ENCODE measurements at regions not wholly inside any gene's neighbourhood (a gene's known extent, or its start where the extent isn't known, plus 50 kb on each side); places are given as distances from the start of the nearest gene placed in this dataset.

- Histone ChIP-seq H2AK5ac (ENCODE audit: low read length, severe bottlenecking) (no peak overlapping the region), H3K9ac (ENCODE audit: low read length) (no peak overlapping the region), H2BK120ac (ENCODE audit: low read depth, low read length) (no peak overlapping the region), H3K4me2 (ENCODE audit: low read length, poor library complexity, severe bottlenecking) (no peak overlapping the region), H2BK12ac (ENCODE audit: low read length in 2 of 2) (no peak overlapping the region), H2BK15ac (ENCODE audit: low read depth, poor library complexity, severe bottlenecking) (no peak overlapping the region), H3K27ac (ENCODE audit: low read length, poor library complexity, severe bottlenecking) (no peak overlapping the region), H3K23ac (ENCODE audit: low read length in 2 of 2) (no peak overlapping the region), H3K4ac (ENCODE audit: low read depth in 1 of 2, low read length in 2 of 2) (no peak overlapping the region), H4K8ac (ENCODE audit: low read length) (no peak overlapping the region), H3K4me1 (ENCODE audit: control insufficient read depth, insufficient read depth, low read depth, low read length) (peaks cover 3% of the 10 kb centered on the region), H3K18ac (ENCODE audit: low read depth in 1 of 2, low read length in 2 of 2) (peak overlapping the region in 1 of 2 experiments; percentile 48), H3K27me3 (ENCODE audit: control insufficient read depth in 1 of 2, insufficient read depth in 1 of 2, low read length in 2 of 2) (no peaks in the 10 kb centered on the region), H3K14ac (ENCODE audit: low read length in 2 of 2) (no peak overlapping the region), H3K9me3 (ENCODE audit: control insufficient read depth, low read length) (no peaks in the 10 kb centered on the region), H3K4me3 (ENCODE audit: insufficient read depth in 1 of 2, low read depth in 1 of 2, low read length in 2 of 2) (no peak overlapping the region), H3K36me3 (ENCODE audit: control insufficient read depth in 1 of 2, insufficient read depth in 2 of 2, low read depth in 1 of 2, low read length in 2 of 2) (no peaks in the 10 kb centered on the region), H3K79me1 (replicated peaks; ENCODE audit: low read length, poor library complexity, severe bottlenecking) (no peaks in the 10 kb centered on the region), H2BK5ac (ENCODE audit: low read depth, low read length, poor library complexity, severe bottlenecking) (no peak overlapping the region), H2AFZ (ENCODE audit: low read depth, low read length) (no peak overlapping the region), H4K91ac (ENCODE audit: low read length) (no peak overlapping the region)
- 91% methylated on average over 4 of the region's 6 CpGs for WGBS
- DNase-seq = no peak
Measured at GRCh38 chr6:149169761-149170511, 147.6 kb upstream of the TAB2 start.

DNA sequence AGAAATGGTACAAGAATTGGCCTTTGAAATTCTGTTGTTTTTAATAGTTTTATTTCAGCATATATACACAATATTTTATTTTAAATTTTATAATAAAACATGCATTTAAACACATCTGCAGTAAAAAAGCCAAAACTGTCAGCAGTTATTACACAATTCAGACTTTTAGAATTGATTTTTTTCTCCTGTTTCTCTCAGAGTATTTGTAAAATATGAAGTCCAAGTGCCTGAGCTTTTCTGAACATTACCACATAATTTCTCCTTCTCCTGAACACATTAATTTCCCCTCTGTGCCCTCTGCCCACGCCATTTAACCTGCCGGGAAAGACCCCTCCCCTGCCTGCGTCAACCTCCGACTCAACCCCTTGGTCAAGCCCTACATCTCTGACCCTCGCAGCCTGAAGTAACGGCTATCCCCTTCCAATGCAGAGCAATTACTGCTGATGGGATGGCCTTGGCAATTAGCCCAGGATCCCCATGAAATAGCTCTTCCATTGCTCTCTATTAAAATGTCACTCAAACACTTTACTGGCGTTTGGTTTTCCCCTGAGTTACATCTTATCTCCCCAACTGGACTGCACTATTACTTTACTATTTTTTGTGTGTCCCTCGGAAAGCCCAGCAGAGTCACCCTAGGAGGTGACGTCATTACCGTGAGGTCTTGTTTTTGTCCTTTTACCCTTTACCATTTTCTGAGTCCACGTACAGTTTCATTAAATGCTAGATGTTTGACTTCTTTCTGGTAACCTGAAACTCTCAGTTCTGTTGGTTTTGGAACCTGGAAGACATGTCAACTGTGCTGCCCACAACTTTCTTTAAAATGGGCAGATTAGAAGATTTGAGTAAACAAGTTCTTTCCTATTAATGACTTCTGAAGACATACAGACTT is 146.7 kb upstream of the TAB2 start:
- WGBS = 74% methylated on average over 10 of the region's 11 CpGs
- Histone ChIP-seq H4K91ac (ENCODE audit: low read length) (no peak overlapping the region), H3K79me1 (replicated peaks; ENCODE audit: low read length, poor library complexity, severe bottlenecking) (no peaks in the 10 kb centered on the region), H3K27ac (ENCODE audit: low read length, poor library complexity, severe bottlenecking) (no peak overlapping the region), H3K18ac (ENCODE audit: low read depth in 1 of 2, low read length in 2 of 2) (no peak overlapping the region), H3K9me3 (ENCODE audit: control insufficient read depth, low read length) (no peaks in the 10 kb centered on the region), H2BK120ac (ENCODE audit: low read depth, low read length) (no peak overlapping the region), H2BK15ac (ENCODE audit: low read depth, poor library complexity, severe bottlenecking) (no peak overlapping the region), H3K4me2 (ENCODE audit: low read length, poor library complexity, severe bottlenecking) (no peak overlapping the region), H3K4me1 (ENCODE audit: control insufficient read depth, insufficient read depth, low read depth, low read length) (peaks cover 3% of the 10 kb centered on the region), H3K23ac (ENCODE audit: low read length in 2 of 2) (no peak overlapping the region), H2AFZ (ENCODE audit: low read depth, low read length) (no peak overlapping the region), H2BK12ac (ENCODE audit: low read length in 2 of 2) (no peak overlapping the region), H3K4ac (ENCODE audit: low read depth in 1 of 2, low read length in 2 of 2) (no peak overlapping the region), H3K27me3 (ENCODE audit: control insufficient read depth in 1 of 2, insufficient read depth in 1 of 2, low read length in 2 of 2) (no peaks in the 10 kb centered on the region), H3K9ac (ENCODE audit: low read length) (no peak overlapping the region), H2BK5ac (ENCODE audit: low read depth, low read length, poor library complexity, severe bottlenecking) (no peak overlapping the region), H3K4me3 (ENCODE audit: insufficient read depth in 1 of 2, low read depth in 1 of 2, low read length in 2 of 2) (no peak overlapping the region), H3K36me3 (ENCODE audit: control insufficient read depth in 1 of 2, insufficient read depth in 2 of 2, low read depth in 1 of 2, low read length in 2 of 2) (no peaks in the 10 kb centered on the region), H2AK5ac (ENCODE audit: low read length, severe bottlenecking) (no peak overlapping the region), H4K8ac (ENCODE audit: low read length) (no peak overlapping the region), H3K14ac (ENCODE audit: low read length in 2 of 2) (no peak overlapping the region)
- DNase-seq = no peak

DNA sequence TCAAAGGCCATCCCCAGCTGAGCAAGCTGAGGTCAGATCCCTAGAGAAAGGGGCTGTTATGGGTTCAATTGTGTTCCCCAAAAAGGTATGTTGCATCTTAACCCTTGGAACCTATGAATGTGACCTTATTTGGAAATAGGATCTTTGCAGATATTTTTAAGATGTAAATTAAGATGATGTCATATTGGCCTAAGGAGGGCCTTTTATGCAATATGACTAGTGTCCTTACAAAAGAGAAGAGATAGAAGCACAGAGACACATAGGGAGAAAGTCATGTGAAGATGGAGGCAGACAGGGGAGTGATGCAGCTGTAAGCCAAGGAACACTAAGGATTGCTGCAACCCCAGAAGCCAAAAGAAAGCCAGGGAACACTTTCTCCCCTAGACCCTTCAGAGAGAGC is 144.3 kb upstream of the TAB2 start:
- no peak overlapping the region for H2BK15ac ChIP-seq (ENCODE audit: low read depth, poor library complexity, severe bottlenecking)
- H3K14ac ChIP-seq (ENCODE audit: low read length in 2 of 2) = no peak overlapping the region
- no peak overlapping the region for H2BK12ac ChIP-seq (ENCODE audit: low read length in 2 of 2)
- no peak overlapping the region for H3K18ac ChIP-seq (ENCODE audit: low read depth in 1 of 2, low read length in 2 of 2)
- H4K91ac ChIP-seq (ENCODE audit: low read length) = no peak overlapping the region
- no peak overlapping the region for H2BK120ac ChIP-seq (ENCODE audit: low read depth, low read length)
- H3K79me1 ChIP-seq (replicated peaks; ENCODE audit: low read length, poor library complexity, severe bottlenecking) = no peaks in the 10 kb centered on the region
- H3K4me2 ChIP-seq (ENCODE audit: low read length, poor library complexity, severe bottlenecking) = no peak overlapping the region
- H2AK5ac ChIP-seq (ENCODE audit: low read length, severe bottlenecking) = no peak overlapping the region
- no peak overlapping the region for H3K23ac ChIP-seq (ENCODE audit: low read length in 2 of 2)
- no peaks in the 10 kb centered on the region for H3K9me3 ChIP-seq (ENCODE audit: control insufficient read depth, low read length)
- no peaks in the 10 kb centered on the region for H3K36me3 ChIP-seq (ENCODE audit: control insufficient read depth in 1 of 2, insufficient read depth in 2 of 2, low read depth in 1 of 2, low read length in 2 of 2)
- H3K27me3 ChIP-seq (ENCODE audit: control insufficient read depth in 1 of 2, insufficient read depth in 1 of 2, low read length in 2 of 2) = no peaks in the 10 kb centered on the region
- H4K8ac ChIP-seq (ENCODE audit: low read length) = no peak overlapping the region
- DNase-seq = no peak
- H2AFZ ChIP-seq (ENCODE audit: low read depth, low read length) = no peak overlapping the region
- H3K27ac ChIP-seq (ENCODE audit: low read length, poor library complexity, severe bottlenecking) = no peak overlapping the region
- H2BK5ac ChIP-seq (ENCODE audit: low read depth, low read length, poor library complexity, severe bottlenecking) = no peak overlapping the region
- no peak overlapping the region for H3K9ac ChIP-seq (ENCODE audit: low read length)
- H3K4me1 ChIP-seq (ENCODE audit: control insufficient read depth, insufficient read depth, low read depth, low read length) = no peaks in the 10 kb centered on the region
- H3K4me3 ChIP-seq (ENCODE audit: insufficient read depth in 1 of 2, low read depth in 1 of 2, low read length in 2 of 2) = no peak overlapping the region
- H3K4ac ChIP-seq (ENCODE audit: low read depth in 1 of 2, low read length in 2 of 2) = no peak overlapping the region

- H2AFZ ChIP-seq (ENCODE audit: low read depth, low read length) = no peak overlapping the region
- H3K4me1 ChIP-seq (ENCODE audit: control insufficient read depth, insufficient read depth, low read depth, low read length) = no peaks in the 10 kb centered on the region
- no peaks in the 10 kb centered on the region for H3K79me1 ChIP-seq (replicated peaks; ENCODE audit: low read length, poor library complexity, severe bottlenecking)
- no peak overlapping the region for H2BK5ac ChIP-seq (ENCODE audit: low read depth, low read length, poor library complexity, severe bottlenecking)
- no peak overlapping the region for H3K4me2 ChIP-seq (ENCODE audit: low read length, poor library complexity, severe bottlenecking)
- no peaks in the 10 kb centered on the region for H3K36me3 ChIP-seq (ENCODE audit: control insufficient read depth in 1 of 2, insufficient read depth in 2 of 2, low read depth in 1 of 2, low read length in 2 of 2)
- WGBS = 100% methylated on average over 1 of the region's 1 CpG
- H3K23ac ChIP-seq (ENCODE audit: low read length in 2 of 2) = no peak overlapping the region
- no peak overlapping the region for H3K27ac ChIP-seq (ENCODE audit: low read length, poor library complexity, severe bottlenecking)
- no peak overlapping the region for H4K91ac ChIP-seq (ENCODE audit: low read length)
- H2BK120ac ChIP-seq (ENCODE audit: low read depth, low read length) = no peak overlapping the region
- no peak overlapping the region for H3K4ac ChIP-seq (ENCODE audit: low read depth in 1 of 2, low read length in 2 of 2)
- H2BK15ac ChIP-seq (ENCODE audit: low read depth, poor library complexity, severe bottlenecking) = no peak overlapping the region
- no peak overlapping the region for H2AK5ac ChIP-seq (ENCODE audit: low read length, severe bottlenecking)
- no peak overlapping the region for H4K8ac ChIP-seq (ENCODE audit: low read length)
- no peaks in the 10 kb centered on the region for H3K27me3 ChIP-seq (ENCODE audit: control insufficient read depth in 1 of 2, insufficient read depth in 1 of 2, low read length in 2 of 2)
- peak overlapping the region in 1 of 2 experiments; percentile 74 for H3K14ac ChIP-seq (ENCODE audit: low read length in 2 of 2)
- H3K18ac ChIP-seq (ENCODE audit: low read depth in 1 of 2, low read length in 2 of 2) = no peak overlapping the region
- no peak overlapping the region for H3K9ac ChIP-seq (ENCODE audit: low read length)
- H3K4me3 ChIP-seq (ENCODE audit: insufficient read depth in 1 of 2, low read depth in 1 of 2, low read length in 2 of 2) = no peak overlapping the region
- DNase-seq = no peak
- no peak overlapping the region for H2BK12ac ChIP-seq (ENCODE audit: low read length in 2 of 2)
- H3K9me3 ChIP-seq (ENCODE audit: control insufficient read depth, low read length) = no peaks in the 10 kb centered on the region
Measured at GRCh38 chr6:149174962-149175361, 142.6 kb upstream of the TAB2 start.

Data from mesenchymal stem cell (in vitro differentiated cells and primary cell).